ENCODE measurements at regions not wholly inside any gene's neighbourhood (a gene's known extent, or its start where the extent isn't known, plus 50 kb on each side); places are given as distances from the start of the nearest gene placed in this dataset.

GRCh38 chr7:25031007-25031406 lies 51.0 kb upstream of the OSBPL3 start:
- H3K4me3 ChIP-seq (ENCODE audit: low read depth in 1 of 5, low read length in 5 of 5) = no peak overlapping the region
- H3K27me3 ChIP-seq (ENCODE audit: control insufficient read depth in 5 of 5, insufficient read depth in 4 of 5, low read length in 5 of 5) = peaks cover 0 to 5% (median 0%) of the 10 kb centered on the region in 5 donors
- no peaks in the 10 kb centered on the region for H3K36me3 ChIP-seq (ENCODE audit: control insufficient read depth in 5 of 5, insufficient read depth in 5 of 5, low read length in 5 of 5)
- no peak overlapping the region for H3K9ac ChIP-seq (ENCODE audit: low read length in 5 of 5)
- H3K9me3 ChIP-seq (ENCODE audit: control insufficient read depth in 5 of 5, low read length in 5 of 5) = peaks cover 0 to 8% (median 2%) of the 10 kb centered on the region in 5 donors
- no peaks in the 10 kb centered on the region for H3K4me1 ChIP-seq (ENCODE audit: control insufficient read depth in 5 of 5, insufficient read depth in 5 of 5, low read length in 5 of 5)
- H3K27ac ChIP-seq (ENCODE audit: low read depth, low read length) = no peak overlapping the region
